Skeletal muscle satellite cell (primary cell): ENCODE measurements at regions not wholly inside any gene's neighbourhood (a gene's known extent, or its start where the extent isn't known, plus 50 kb on each side); places are given as distances from the start of the nearest gene placed in this dataset.

ENCODE experiments used
- H3K27me3 ChIP-seq: 2 replicates; pipeline ENCODE4 v1.7.0; 2013; ENCODE audit warnings: low read length; ENCODE audit not compliant: control insufficient read depth, insufficient read depth
- H3K36me3 ChIP-seq: 2 replicates; pipeline ENCODE4 v1.7.0; 2013; ENCODE audit warnings: mild to moderate bottlenecking, control low read depth, low read length; ENCODE audit not compliant: insufficient read depth
- H3K4me1 ChIP-seq: 2 replicates; pipeline ENCODE4 v1.7.0; 2013; ENCODE audit warnings: low read length; ENCODE audit not compliant: control insufficient read depth, insufficient read depth
- H3K4me2 ChIP-seq: 2 replicates; pipeline ENCODE4 v1.7.0; 2013; ENCODE audit warnings: mild to moderate bottlenecking, low read length
- H3K4me3 ChIP-seq: 2 replicates; pipeline ENCODE4 v1.7.0; 2013; ENCODE audit warnings: low read length
- H3K9ac ChIP-seq: 2 replicates; pipeline ENCODE4 v1.7.0; 2013; ENCODE audit warnings: mild to moderate bottlenecking, low read depth, low read length, moderate library complexity
- H3K9me3 ChIP-seq: replicated peaks from 2 replicates; pipeline ENCODE4 v1.7.0; 2013; ENCODE audit warnings: mild to moderate bottlenecking, control low read depth, low read length

GRCh38 chr10:83252596-83252995 is 886.7 kb upstream of the GHITM start:
- Histone ChIP-seq H3K27me3 (no peaks in the 10 kb centered on the region), H3K4me2 (no peak overlapping the region), H3K4me3 (no peak overlapping the region), H3K9me3 (peaks cover 8% of the 10 kb centered on the region), H3K4me1 (no peaks in the 10 kb centered on the region), H3K9ac (no peak overlapping the region), H3K36me3 (no peaks in the 10 kb centered on the region)

- Histone ChIP-seq H3K9ac (no peak overlapping the region), H3K36me3 (no peaks in the 10 kb centered on the region), H3K4me3 (no peak overlapping the region)
Observed at GRCh38 chr10:83253011-83253671, 886.2 kb upstream of the GHITM start.

DNA sequence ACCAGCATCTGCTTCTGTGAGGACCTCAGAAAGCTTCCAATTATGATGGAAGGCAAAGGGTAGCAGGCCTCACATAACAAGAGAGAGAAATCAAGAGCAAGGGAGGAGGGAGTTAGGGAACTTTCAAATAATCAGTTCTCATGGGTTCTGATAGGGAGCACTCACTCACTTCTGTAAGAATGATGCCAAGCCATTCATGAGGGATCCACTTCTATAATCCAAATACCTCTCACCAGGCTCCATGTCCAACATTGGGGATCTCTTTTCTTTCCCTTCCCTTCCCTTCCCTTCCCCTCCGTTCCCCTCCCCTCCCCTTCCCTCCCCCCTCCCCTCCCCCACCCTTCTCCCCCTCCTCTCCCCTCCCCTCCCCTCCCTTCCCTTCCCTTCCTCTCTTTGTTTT is 884.6 kb upstream of the GHITM start:
- Histone ChIP-seq H3K9me3 (peaks cover 6% of the 10 kb centered on the region), H3K4me2 (no peak overlapping the region), H3K27me3 (no peaks in the 10 kb centered on the region), H3K36me3 (no peaks in the 10 kb centered on the region), H3K9ac (no peak overlapping the region), H3K4me3 (no peak overlapping the region), H3K4me1 (no peaks in the 10 kb centered on the region)

More at GRCh38 chr10:83253011-83253671, 886.2 kb upstream of the GHITM start:
- Histone ChIP-seq H3K4me2 (no peak overlapping the region), H3K4me1 (no peaks in the 10 kb centered on the region), H3K9me3 (peaks cover 6% of the 10 kb centered on the region), H3K27me3 (no peaks in the 10 kb centered on the region)

DNA sequence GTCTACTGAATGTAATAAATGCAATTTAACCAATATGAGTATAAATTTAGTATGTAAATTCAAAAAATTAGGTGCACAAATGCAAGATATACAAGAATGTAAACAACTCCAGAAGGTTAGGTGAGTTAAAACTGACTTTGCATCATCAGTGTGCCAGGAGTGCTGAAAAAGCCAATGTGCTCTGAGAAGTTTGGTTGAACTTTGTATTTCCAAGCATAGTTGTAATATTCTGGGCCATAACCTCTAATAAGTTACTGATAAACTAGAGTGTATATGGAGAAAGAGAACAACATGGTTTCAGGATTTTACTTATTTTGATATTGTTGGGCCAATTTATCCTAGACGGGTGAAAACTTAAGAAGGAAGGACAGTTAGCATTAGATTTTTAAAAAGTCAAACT is 876.9 kb upstream of the GHITM start:
- Histone ChIP-seq H3K4me3 (no peak overlapping the region), H3K4me1 (no peaks in the 10 kb centered on the region), H3K9ac (no peak overlapping the region), H3K4me2 (no peak overlapping the region), H3K9me3 (peaks cover 2% of the 10 kb centered on the region), H3K27me3 (no peaks in the 10 kb centered on the region), H3K36me3 (no peaks in the 10 kb centered on the region)

DNA sequence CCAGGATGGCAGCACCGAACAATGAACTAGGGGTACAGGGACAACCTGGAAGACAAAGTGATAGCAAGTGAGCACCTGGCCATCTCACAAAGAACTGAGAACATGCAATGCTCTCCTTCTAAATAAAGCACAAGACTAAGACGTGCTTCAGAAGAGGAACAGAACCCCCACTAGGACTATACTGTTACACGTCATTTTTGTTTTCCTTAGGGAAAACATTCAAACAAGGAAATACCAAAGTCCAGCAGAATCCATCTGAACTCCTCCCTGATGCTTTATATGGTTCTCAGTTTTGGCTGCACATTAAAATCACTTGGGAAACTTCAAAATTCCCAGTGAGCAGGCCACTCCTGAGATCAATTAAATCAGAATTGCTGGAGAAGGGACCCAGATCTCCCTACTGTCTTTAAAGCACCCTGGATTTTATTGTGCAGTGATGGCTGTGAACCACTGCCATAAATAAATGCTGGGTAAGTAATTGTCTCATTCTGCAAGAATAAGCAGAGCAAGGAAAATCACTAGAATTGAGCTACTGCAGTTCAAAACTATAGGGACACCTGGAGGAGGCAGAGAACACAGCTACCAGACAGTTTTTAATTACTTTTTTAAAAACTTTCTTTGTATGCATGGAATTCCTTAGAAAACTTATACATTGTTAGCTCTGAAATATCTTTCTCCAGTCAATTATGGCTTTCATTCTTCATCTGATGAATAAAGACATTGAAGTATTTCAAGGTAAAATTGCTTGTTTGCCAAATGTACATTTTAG is 866.5 kb upstream of the GHITM start:
- Histone ChIP-seq H3K4me2 (no peak overlapping the region), H3K27me3 (no peaks in the 10 kb centered on the region)

GRCh38 chr10:83274088-83274487 is 865.2 kb upstream of the GHITM start:
- Histone ChIP-seq H3K4me2 (no peak overlapping the region), H3K4me1 (no peaks in the 10 kb centered on the region), H3K9me3 (peaks cover 3% of the 10 kb centered on the region), H3K9ac (no peak overlapping the region), H3K4me3 (no peak overlapping the region), H3K36me3 (no peaks in the 10 kb centered on the region), H3K27me3 (no peaks in the 10 kb centered on the region)

More for the DNA sequence above, 866.5 kb upstream of the GHITM start:
- H3K9ac ChIP-seq = no peak overlapping the region
- H3K4me1 ChIP-seq = no peaks in the 10 kb centered on the region
- H3K4me3 ChIP-seq = no peak overlapping the region
- H3K9me3 ChIP-seq = peaks cover 3% of the 10 kb centered on the region
- no peaks in the 10 kb centered on the region for H3K36me3 ChIP-seq

DNA sequence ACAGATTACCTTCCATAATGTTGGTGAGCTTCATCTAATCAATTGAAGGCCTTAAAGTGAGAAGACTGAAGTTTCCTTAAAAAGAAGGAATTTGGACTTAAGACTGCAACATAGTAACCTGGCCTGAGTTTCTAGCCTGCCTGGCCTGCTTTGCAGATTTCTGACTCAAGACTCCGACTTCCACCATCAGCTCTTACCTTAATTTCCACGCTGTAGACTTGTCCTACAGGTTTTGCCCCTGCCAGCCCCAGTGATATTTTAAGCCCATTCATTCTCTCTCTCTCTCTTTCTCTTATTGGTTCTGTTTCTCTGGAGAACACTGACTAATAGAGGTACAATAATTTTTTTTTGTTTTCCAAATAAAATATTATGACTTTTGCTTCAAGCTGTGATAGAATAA is 862.3 kb upstream of the GHITM start:
- Histone ChIP-seq H3K36me3 (no peaks in the 10 kb centered on the region), H3K27me3 (no peaks in the 10 kb centered on the region), H3K9me3 (peaks cover 3% of the 10 kb centered on the region), H3K4me1 (no peaks in the 10 kb centered on the region), H3K4me2 (no peak overlapping the region), H3K4me3 (no peak overlapping the region), H3K9ac (no peak overlapping the region)

DNA sequence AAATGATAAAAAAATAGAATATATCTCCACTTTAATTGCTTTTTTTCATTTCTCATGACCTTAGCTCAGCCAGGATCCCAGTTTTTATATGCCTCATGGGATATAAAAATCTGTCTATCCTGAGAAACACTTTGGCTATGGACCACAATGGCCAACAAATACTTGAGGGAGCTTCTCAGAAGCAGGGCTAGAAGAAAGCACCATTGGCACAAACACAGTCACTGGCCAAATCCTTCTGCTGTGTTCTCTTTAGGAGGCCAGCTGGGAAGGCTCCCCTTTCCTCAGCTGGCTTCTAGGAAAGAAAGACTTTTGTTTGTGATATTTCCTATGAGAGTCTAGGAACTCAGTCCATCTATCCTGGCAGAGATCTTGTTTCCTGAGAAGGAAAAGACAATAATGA is 856.2 kb upstream of the GHITM start:
- H3K36me3 ChIP-seq = no peaks in the 10 kb centered on the region
- no peak overlapping the region for H3K4me2 ChIP-seq
- no peak overlapping the region for H3K9ac ChIP-seq
- H3K9me3 ChIP-seq = no peaks in the 10 kb centered on the region
- H3K4me1 ChIP-seq = no peaks in the 10 kb centered on the region
- H3K4me3 ChIP-seq = no peak overlapping the region
- H3K27me3 ChIP-seq = no peaks in the 10 kb centered on the region

GRCh38 chr10:83287374-83287773 is 851.9 kb upstream of the GHITM start:
- no peaks in the 10 kb centered on the region for H3K36me3 ChIP-seq
- no peaks in the 10 kb centered on the region for H3K9me3 ChIP-seq
- no peak overlapping the region for H3K4me2 ChIP-seq
- H3K27me3 ChIP-seq = no peaks in the 10 kb centered on the region
- H3K4me3 ChIP-seq = no peak overlapping the region
- no peaks in the 10 kb centered on the region for H3K4me1 ChIP-seq
- no peak overlapping the region for H3K9ac ChIP-seq

GRCh38 chr10:83289373-83289772 is 849.9 kb upstream of the GHITM start:
- Histone ChIP-seq H3K27me3 (no peaks in the 10 kb centered on the region), H3K4me3 (no peak overlapping the region), H3K36me3 (no peaks in the 10 kb centered on the region), H3K9me3 (peaks cover 5% of the 10 kb centered on the region), H3K9ac (no peak overlapping the region), H3K4me2 (no peak overlapping the region), H3K4me1 (no peaks in the 10 kb centered on the region)

GRCh38 chr10:83289948-83290347 is 849.4 kb upstream of the GHITM start:
- no peak overlapping the region for H3K4me2 ChIP-seq
- no peaks in the 10 kb centered on the region for H3K4me1 ChIP-seq
- no peak overlapping the region for H3K4me3 ChIP-seq
- no peak overlapping the region for H3K9ac ChIP-seq
- H3K9me3 ChIP-seq = peaks cover 5% of the 10 kb centered on the region
- H3K27me3 ChIP-seq = no peaks in the 10 kb centered on the region
- H3K36me3 ChIP-seq = no peaks in the 10 kb centered on the region

DNA sequence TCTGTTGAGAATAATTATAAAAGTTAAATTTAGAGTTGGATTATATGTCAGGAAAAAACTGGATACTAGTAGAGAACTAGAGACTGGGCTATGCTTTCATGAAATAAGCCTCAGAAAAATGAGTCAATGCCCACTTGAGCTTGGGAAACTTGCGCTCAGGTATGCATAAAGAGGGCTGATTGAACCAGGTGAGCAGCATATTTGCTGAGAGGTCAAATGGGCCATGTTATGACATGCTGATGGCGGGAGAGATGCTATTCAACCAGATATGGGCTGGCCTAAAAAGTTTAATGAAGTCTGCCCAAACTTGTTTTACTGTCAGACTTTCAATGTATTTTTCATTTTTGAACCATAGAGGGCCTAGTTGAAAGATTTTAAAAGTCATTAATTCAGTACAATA is 837.6 kb upstream of the GHITM start:
- H3K9me3 ChIP-seq = no peaks in the 10 kb centered on the region
- H3K4me1 ChIP-seq = no peaks in the 10 kb centered on the region
- no peak overlapping the region for H3K4me2 ChIP-seq
- H3K27me3 ChIP-seq = no peaks in the 10 kb centered on the region
- H3K36me3 ChIP-seq = no peaks in the 10 kb centered on the region
- no peak overlapping the region for H3K9ac ChIP-seq
- H3K4me3 ChIP-seq = no peak overlapping the region
